K562 (cell line): ENCODE measurements at regions not wholly inside any gene's neighbourhood (a gene's known extent, or its start where the extent isn't known, plus 50 kb on each side); places are given as distances from the start of the nearest gene placed in this dataset.

Experiments
- ATAC-seq: fragments of 200-7000 bp; cut with Tn5 transposase; 3 replicates; pipeline ENCODE4 v1.9.1; 2020; ENCODE audit warnings: moderate library complexity
- BruUV-seq: library from RNA; stranded (reverse); fragments of 400-500 nt; replicated peaks from 2 replicates; lab custom pipeline; 2021; lab: Mats Ljungman, UMichigan
- CTCF ChIA-PET: fragments of 300-600 bp; formaldehyde crosslinking; extraction: SDS; loops from one replicate; lab custom pipeline; 2021; ENCODE audit warnings: low intra/inter-chr PET ratio; lab: Yijun Ruan, JAX
- POLR2A ChIA-PET: fragments of 300-600, 350-650 bp; sonication (Branson Sonifier 250); formaldehyde crosslinking; extraction: SDS; loops from one replicate; lab custom pipeline; 2021; ENCODE audit warnings: antibody characterized with exemption, inconsistent platforms; lab: Yijun Ruan, JAX
- DNase-seq, 4 experiments: peaks; one replicate each; pipeline versions ENCODE4 v3.0.0 to v3.0.0-alpha.2; 2011 to 2018; ENCODE audit warnings: low spot score in 3 of 4, mixed read lengths in 3 of 4; ENCODE audit errors: extremely low read depth in 1 of 4
- FAIRE-seq: peaks from 2 replicates; lab custom pipeline; 2011; peaks lifted over from hg19 to GRCh38; lab: Jason Lieb, UNC
- H2AFZ ChIP-seq: 2 replicates; pipeline ENCODE4 v1.6.0; 2011; ENCODE audit warnings: low read depth, low read length, control low read depth, inconsistent platforms
- H3K27ac ChIP-seq: fragments of 200-600 bp; 3 replicates; pipeline ENCODE4 v1.8.0; 2011; ENCODE audit warnings: low read depth, mild to moderate bottlenecking, control low read depth, inconsistent platforms, low read length, moderate library complexity, mixed read lengths; ENCODE audit errors: extremely low read depth
- H3K27me3 ChIP-seq, 2 experiments: fragments of 300-600 bp in 1 of 2; 2 replicates in 1 of 2; 3 replicates in 1 of 2; pipeline versions ENCODE4 v1.6.0 to v1.8.0; 2011; ENCODE audit warnings: inconsistent platforms in 2 of 2, low read length in 2 of 2, mild to moderate bottlenecking in 1 of 2, mixed read lengths in 1 of 2, moderate library complexity in 1 of 2; ENCODE audit not compliant: control insufficient read depth in 2 of 2, insufficient read depth in 2 of 2
- H3K36me3 ChIP-seq: fragments of 300-600 bp; 3 replicates; pipeline ENCODE4 v1.8.0; 2011; ENCODE audit warnings: mild to moderate bottlenecking, low read length, inconsistent platforms; ENCODE audit not compliant: control insufficient read depth, insufficient read depth
- H3K4me1 ChIP-seq, 2 experiments: fragments of 200-600 bp in 1 of 2; replicated peaks in 1 of 2; 2 replicates in 1 of 2; 3 replicates in 1 of 2; pipeline versions ENCODE4 v1.5.1 to v1.8.0; 2011; ENCODE audit warnings: inconsistent platforms in 2 of 2, low read length in 2 of 2, mild to moderate bottlenecking in 1 of 2, mixed read lengths in 1 of 2, moderate library complexity in 1 of 2; ENCODE audit not compliant: control insufficient read depth in 2 of 2, insufficient read depth in 2 of 2
- H3K4me2 ChIP-seq: 2 replicates; pipeline ENCODE4 v1.6.1; 2011; ENCODE audit warnings: low read length, control low read depth, inconsistent platforms, mixed read lengths; ENCODE audit not compliant: insufficient read depth
- H3K4me3 ChIP-seq: fragments of 200-600 bp; sonication (generic), shearing (Covaris generic); 2 replicates; pipeline ENCODE4 v1.5.1; 2016; ENCODE audit warnings: control low read depth, inconsistent platforms
- H3K79me2 ChIP-seq: fragments of 200-600 bp; 3 replicates; pipeline ENCODE4 v1.8.0; 2011; ENCODE audit warnings: low read length, inconsistent platforms; ENCODE audit not compliant: control insufficient read depth, insufficient read depth
- H3K9ac ChIP-seq, 2 experiments: 2 replicates each; pipeline versions ENCODE4 v1.6.0 to v1.6.1; 2011; ENCODE audit warnings: low read depth in 2 of 2, low read length in 2 of 2, control low read depth in 1 of 2, inconsistent platforms in 1 of 2, mild to moderate bottlenecking in 1 of 2, mixed read lengths in 1 of 2; ENCODE audit not compliant: insufficient read depth in 1 of 2
- H3K9me1 ChIP-seq: one replicate; pipeline ENCODE4 v1.6.0; 2011; ENCODE audit warnings: inconsistent platforms, mild to moderate bottlenecking, low read length, moderate library complexity; ENCODE audit not compliant: control insufficient read depth, insufficient read depth
- H3K9me3 ChIP-seq: replicated peaks from 2 replicates; pipeline ENCODE4 v1.5.1; 2011; ENCODE audit warnings: low read depth, low read length, inconsistent platforms; ENCODE audit not compliant: control insufficient read depth, insufficient read depth
- H4K20me1 ChIP-seq: replicated peaks from 2 replicates; pipeline ENCODE4 v1.6.1; 2011; ENCODE audit warnings: low read length, inconsistent platforms, mixed read lengths; ENCODE audit not compliant: control insufficient read depth, insufficient read depth
- ARNT ChIP-seq, 2 experiments: fragments of 450-650 bp; IDR thresholded peaks; 2 replicates each; pipeline ENCODE4 v1.6.1; 2016; ENCODE audit warnings: mild to moderate bottlenecking in 1 of 2
- BCOR ChIP-seq: fragments of 450-650 bp; IDR thresholded peaks from 2 replicates; pipeline ENCODE4 v1.6.1; 2016
- ELF1 ChIP-seq: fragments of 200-800 bp; sonication (Bioruptor generic); IDR thresholded peaks from 2 replicates; pipeline ENCODE4 v1.6.1; 2016; ENCODE audit warnings: missing genetic modification characterization, missing compliant biosample characterization
- GABPA ChIP-seq: fragments of 200-800 bp; sonication (Bioruptor generic); conservative IDR thresholded peaks from 2 replicates; pipeline ENCODE4 v1.6.1; 2016; ENCODE audit warnings: low read depth, missing genetic modification characterization, missing compliant biosample characterization
- GATAD2B ChIP-seq: fragments of 450-650 bp; IDR thresholded peaks from 2 replicates; pipeline ENCODE4 v1.6.1; 2017; ENCODE audit warnings: mild to moderate bottlenecking, borderline replicate concordance
- ZNF174 ChIP-seq: fragments of 250-450 bp; sonication (Bioruptor Pico); IDR thresholded peaks from 2 replicates; pipeline ENCODE4 v1.4.0; 2020; ENCODE audit warnings: mild to moderate bottlenecking
- WGBS: fragments of 100-300 bp; shearing (Covaris generic); methylation state at CpG from one replicate; pipeline ENCODE4 v1.1.6; 2016; ENCODE audit warnings: low coverage, mixed read lengths; ENCODE audit not compliant: insufficient coverage; ENCODE audit errors: missing lambda C conversion rate; 5-methylcytosine and 5-hydroxymethylcytosine counted together
- in situ Hi-C: fragments of 300-500 bp; cut with MboI; formaldehyde crosslinking; loops from 4 replicates; pipeline ENCODE4 v1.15.0; 2018; ENCODE audit warnings: inconsistent platforms, mixed read lengths
- intact Hi-C: fragments of 100-400 bp; cut with micrococcal nuclease; formaldehyde crosslinking; loops from 2 replicates; pipeline ENCODE4 v1.14.2; 2022
- TF ChIP-seq, protein P1 (sequence below): sonication (generic); formaldehyde crosslinking; IDR thresholded peaks from 2 replicates; pipeline ENCODE4 v1.8.0; 2022; ENCODE audit warnings: missing genetic modification reagents, mild to moderate bottlenecking, borderline replicate concordance
- TF ChIP-seq, protein P2 (sequence below): fragments of 450-650 bp; IDR thresholded peaks from 2 replicates; pipeline ENCODE4 v1.6.1; 2014; ENCODE audit warnings: low read depth, mild to moderate bottlenecking, moderate library complexity, borderline replicate concordance

- Histone ChIP-seq H3K9me3 (no peaks in the 10 kb centered on the region), H3K4me3 (no peak overlapping the region), H3K79me2 (no peaks in the 10 kb centered on the region), H3K4me2 (no peak overlapping the region), H3K27ac (no peak overlapping the region), H3K27me3 (no peaks in the 10 kb centered on the region), H3K9ac (no peak overlapping the region), H2AFZ (no peak overlapping the region), H3K36me3 (no peaks in the 10 kb centered on the region), H3K4me1 (no peaks in the 10 kb centered on the region), H3K9me1 (no peaks in the 10 kb centered on the region), H4K20me1 (no peaks in the 10 kb centered on the region)
- no peak for FAIRE-seq
- ChIA-PET CTCF (no interaction called here), POLR2A (interaction anchor here (0.5 kb wide), 1 partner anchor 1343 kb away, joined by 3 read pairs; no protein-coding TSS in a partner anchor)
- TF ChIP-seq, protein P1, sequence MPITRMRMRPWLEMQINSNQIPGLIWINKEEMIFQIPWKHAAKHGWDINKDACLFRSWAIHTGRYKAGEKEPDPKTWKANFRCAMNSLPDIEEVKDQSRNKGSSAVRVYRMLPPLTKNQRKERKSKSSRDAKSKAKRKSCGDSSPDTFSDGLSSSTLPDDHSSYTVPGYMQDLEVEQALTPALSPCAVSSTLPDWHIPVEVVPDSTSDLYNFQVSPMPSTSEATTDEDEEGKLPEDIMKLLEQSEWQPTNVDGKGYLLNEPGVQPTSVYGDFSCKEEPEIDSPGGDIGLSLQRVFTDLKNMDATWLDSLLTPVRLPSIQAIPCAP = no peak
- TF ChIP-seq GATAD2B (no peak), ARNT (IDR thresholded peaks at IDR 0.05) (no peak), ELF1 (no peak), BCOR (no peak), GABPA (no peak), ZNF174 (CRISPR knock-in tag) (no peak)
- TF ChIP-seq, protein P2, sequence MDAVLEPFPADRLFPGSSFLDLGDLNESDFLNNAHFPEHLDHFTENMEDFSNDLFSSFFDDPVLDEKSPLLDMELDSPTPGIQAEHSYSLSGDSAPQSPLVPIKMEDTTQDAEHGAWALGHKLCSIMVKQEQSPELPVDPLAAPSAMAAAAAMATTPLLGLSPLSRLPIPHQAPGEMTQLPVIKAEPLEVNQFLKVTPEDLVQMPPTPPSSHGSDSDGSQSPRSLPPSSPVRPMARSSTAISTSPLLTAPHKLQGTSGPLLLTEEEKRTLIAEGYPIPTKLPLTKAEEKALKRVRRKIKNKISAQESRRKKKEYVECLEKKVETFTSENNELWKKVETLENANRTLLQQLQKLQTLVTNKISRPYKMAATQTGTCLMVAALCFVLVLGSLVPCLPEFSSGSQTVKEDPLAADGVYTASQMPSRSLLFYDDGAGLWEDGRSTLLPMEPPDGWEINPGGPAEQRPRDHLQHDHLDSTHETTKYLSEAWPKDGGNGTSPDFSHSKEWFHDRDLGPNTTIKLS = no peak
- intact Hi-C loops (no loop called here), in situ Hi-C loops (no loop called here)
- no peak for ATAC-seq
- 0% methylated on average over 2 of the region's 8 CpGs for WGBS
- no TSS peak for BruUV-seq
- no peak for DNase-seq
Observed at GRCh38 chr14:98274596-98274995, 997.4 kb downstream of the BCL11B start.
